Right atrium auricular region (tissue), 2 donors: ENCODE measurements at regions not wholly inside any gene's neighbourhood (a gene's known extent, or its start where the extent isn't known, plus 50 kb on each side); places are given as distances from the start of the nearest gene placed in this dataset.

Experiments
- DNase-seq: peaks from one replicate; pipeline ENCODE4 v3.0.0-alpha.2; 2019; ENCODE audit warnings: low spot score
- H3K27ac ChIP-seq, 2 donors: fragments of 200-600 bp; sonication (generic); 1 replicate in 1 of 2; 2 replicates in 1 of 2; pipeline ENCODE4 v1.5.1; 2016 to 2019
- H3K27me3 ChIP-seq, 2 donors: fragments of 200-600 bp; sonication (generic); one replicate each; pipeline versions ENCODE4 v1.5.1 to v1.6.0; 2017 to 2019
- H3K36me3 ChIP-seq: fragments of 200-600 bp; sonication (generic); one replicate; pipeline ENCODE4 v1.5.1; 2016
- H3K4me1 ChIP-seq, 2 donors: fragments of 200-600 bp; sonication (generic); one replicate each; pipeline versions ENCODE4 v1.5.1 to v1.6.0; 2017 to 2019
- H3K4me3 ChIP-seq, 2 donors: fragments of 200-600 bp; sonication (generic); 1 replicate in 1 of 2; 2 replicates in 1 of 2; pipeline ENCODE4 v1.5.1; 2017 to 2019; ENCODE audit warnings: mild to moderate bottlenecking in 1 of 2, moderate library complexity in 1 of 2
- H3K9me3 ChIP-seq, 2 donors: fragments of 200-600 bp; sonication (generic); one replicate each; pipeline ENCODE4 v1.5.1; 2019
- TF ChIP-seq, protein P1 (sequence below), 2 donors: fragments of 200-600 bp; sonication (generic); IDR thresholded peaks; one replicate each; pipeline ENCODE4 v1.5.1; 2019; ENCODE audit warnings: antibody characterized with exemption in 2 of 2

DNA sequence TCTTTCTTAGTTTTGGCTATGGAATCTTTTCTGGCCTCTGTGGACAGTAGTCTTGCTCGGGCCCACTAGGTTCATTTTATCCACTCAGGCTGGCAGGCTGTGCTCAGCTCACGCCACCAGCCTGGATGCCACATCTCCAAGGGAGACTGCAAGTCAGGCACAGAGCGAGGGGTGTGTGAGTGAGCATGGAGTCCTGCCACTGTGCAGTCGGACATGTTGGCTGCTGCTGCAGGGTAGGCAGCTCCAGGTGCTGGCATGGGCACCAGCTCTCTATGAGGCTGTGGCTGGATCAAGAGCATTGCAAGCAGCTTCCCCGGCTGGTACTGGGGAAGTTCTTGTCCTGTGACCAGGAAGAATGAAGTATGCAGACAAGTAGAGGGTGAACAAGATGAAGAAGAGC is 158.9 kb downstream of the PCTP start:
- DNase-seq, result no peak
- no peak overlapping the region for H3K27ac ChIP-seq
- no peak overlapping the region for H3K4me3 ChIP-seq
- peaks cover 0 to 3% of the 10 kb centered on the region in 2 donors for H3K9me3 ChIP-seq
- TF ChIP-seq, protein P1, sequence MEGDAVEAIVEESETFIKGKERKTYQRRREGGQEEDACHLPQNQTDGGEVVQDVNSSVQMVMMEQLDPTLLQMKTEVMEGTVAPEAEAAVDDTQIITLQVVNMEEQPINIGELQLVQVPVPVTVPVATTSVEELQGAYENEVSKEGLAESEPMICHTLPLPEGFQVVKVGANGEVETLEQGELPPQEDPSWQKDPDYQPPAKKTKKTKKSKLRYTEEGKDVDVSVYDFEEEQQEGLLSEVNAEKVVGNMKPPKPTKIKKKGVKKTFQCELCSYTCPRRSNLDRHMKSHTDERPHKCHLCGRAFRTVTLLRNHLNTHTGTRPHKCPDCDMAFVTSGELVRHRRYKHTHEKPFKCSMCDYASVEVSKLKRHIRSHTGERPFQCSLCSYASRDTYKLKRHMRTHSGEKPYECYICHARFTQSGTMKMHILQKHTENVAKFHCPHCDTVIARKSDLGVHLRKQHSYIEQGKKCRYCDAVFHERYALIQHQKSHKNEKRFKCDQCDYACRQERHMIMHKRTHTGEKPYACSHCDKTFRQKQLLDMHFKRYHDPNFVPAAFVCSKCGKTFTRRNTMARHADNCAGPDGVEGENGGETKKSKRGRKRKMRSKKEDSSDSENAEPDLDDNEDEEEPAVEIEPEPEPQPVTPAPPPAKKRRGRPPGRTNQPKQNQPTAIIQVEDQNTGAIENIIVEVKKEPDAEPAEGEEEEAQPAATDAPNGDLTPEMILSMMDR (IDR thresholded peaks at IDR 0.05), result no peak
- no peaks in the 10 kb centered on the region for H3K4me1 ChIP-seq
- no peaks in the 10 kb centered on the region for H3K36me3 ChIP-seq
- H3K27me3 ChIP-seq, result no peaks in the 10 kb centered on the region

- Histone ChIP-seq H3K36me3 (no peaks in the 10 kb centered on the region), H3K4me3 (no peak overlapping the region), H3K9me3 (peaks cover 0 to 3% of the 10 kb centered on the region in 2 donors), H3K4me1 (no peaks in the 10 kb centered on the region), H3K27me3 (no peaks in the 10 kb centered on the region), H3K27ac (no peak overlapping the region)
- no peak for DNase-seq
- TF ChIP-seq, protein P1 (IDR thresholded peaks at IDR 0.05), result no peak
Measured at GRCh38 chr17:55911186-55911585, 160.3 kb downstream of the PCTP start.

- no peak for DNase-seq
- peaks cover 0 to 4% of the 10 kb centered on the region in 2 donors for H3K9me3 ChIP-seq
- TF ChIP-seq, protein P1 (IDR thresholded peaks at IDR 0.05), result no peak
Measured at GRCh38 chr17:55925440-55925839, 174.6 kb downstream of the PCTP start.

DNA sequence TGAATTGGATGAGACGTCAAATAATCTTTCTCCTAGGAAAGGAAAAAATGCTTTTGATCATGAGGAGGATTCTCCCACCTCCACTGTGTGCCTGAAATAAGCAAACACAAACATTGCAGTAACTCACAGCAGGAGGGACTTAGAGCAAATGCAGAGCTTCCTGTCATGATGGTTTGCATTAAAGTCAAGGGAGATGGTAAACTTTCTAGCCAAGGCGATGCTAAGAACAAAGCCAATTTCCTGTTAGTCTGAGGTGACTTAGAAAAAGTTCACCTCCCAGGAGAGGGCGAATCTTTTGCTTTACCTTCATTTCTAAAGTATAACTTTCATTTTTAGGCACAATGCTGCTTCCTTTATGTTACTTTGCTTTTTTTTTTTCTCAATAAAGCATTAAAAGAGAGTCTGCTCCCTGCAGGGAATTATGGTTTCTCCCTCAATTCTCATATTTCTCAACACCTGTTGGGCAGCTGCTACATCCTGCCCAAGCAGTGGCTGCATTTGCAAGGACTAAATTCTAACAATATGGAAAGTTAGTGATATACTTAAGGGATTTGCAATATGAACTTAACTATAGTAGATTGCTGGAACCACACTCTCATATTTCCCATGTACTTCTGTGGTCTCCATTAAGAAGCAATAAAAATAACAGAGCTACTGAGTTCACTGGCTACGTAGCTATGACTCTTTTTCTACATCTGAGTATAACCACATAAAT is 175.6 kb downstream of the PCTP start:
- H3K4me3 ChIP-seq, result no peak overlapping the region
- TF ChIP-seq, protein P1 (IDR thresholded peaks at IDR 0.05), result no peak
- H3K27ac ChIP-seq, result no peak overlapping the region
- no peaks in the 10 kb centered on the region for H3K27me3 ChIP-seq
- H3K9me3 ChIP-seq, result peaks cover 0 to 4% of the 10 kb centered on the region in 2 donors
- no peaks in the 10 kb centered on the region for H3K36me3 ChIP-seq
- DNase-seq, result no peak
- H3K4me1 ChIP-seq, result no peaks in the 10 kb centered on the region

More at GRCh38 chr17:55925440-55925839, 174.6 kb downstream of the PCTP start:
- no peak overlapping the region for H3K27ac ChIP-seq
- H3K36me3 ChIP-seq, result no peaks in the 10 kb centered on the region
- H3K27me3 ChIP-seq, result no peaks in the 10 kb centered on the region
- no peak overlapping the region for H3K4me3 ChIP-seq
- H3K4me1 ChIP-seq, result no peaks in the 10 kb centered on the region

GRCh38 chr17:55930291-55930809 is 179.5 kb downstream of the PCTP start:
- Histone ChIP-seq H3K4me3 (no peak overlapping the region), H3K27me3 (no peaks in the 10 kb centered on the region), H3K36me3 (no peaks in the 10 kb centered on the region), H3K9me3 (peaks cover 0 to 4% of the 10 kb centered on the region in 2 donors), H3K27ac (no peak overlapping the region), H3K4me1 (no peaks in the 10 kb centered on the region)
- no peak for DNase-seq
- TF ChIP-seq, protein P1 (IDR thresholded peaks at IDR 0.05), result no peak
